ENCODE measurements at regions not wholly inside any gene's neighbourhood (a gene's known extent, or its start where the extent isn't known, plus 50 kb on each side); places are given as distances from the start of the nearest gene placed in this dataset.

DNA sequence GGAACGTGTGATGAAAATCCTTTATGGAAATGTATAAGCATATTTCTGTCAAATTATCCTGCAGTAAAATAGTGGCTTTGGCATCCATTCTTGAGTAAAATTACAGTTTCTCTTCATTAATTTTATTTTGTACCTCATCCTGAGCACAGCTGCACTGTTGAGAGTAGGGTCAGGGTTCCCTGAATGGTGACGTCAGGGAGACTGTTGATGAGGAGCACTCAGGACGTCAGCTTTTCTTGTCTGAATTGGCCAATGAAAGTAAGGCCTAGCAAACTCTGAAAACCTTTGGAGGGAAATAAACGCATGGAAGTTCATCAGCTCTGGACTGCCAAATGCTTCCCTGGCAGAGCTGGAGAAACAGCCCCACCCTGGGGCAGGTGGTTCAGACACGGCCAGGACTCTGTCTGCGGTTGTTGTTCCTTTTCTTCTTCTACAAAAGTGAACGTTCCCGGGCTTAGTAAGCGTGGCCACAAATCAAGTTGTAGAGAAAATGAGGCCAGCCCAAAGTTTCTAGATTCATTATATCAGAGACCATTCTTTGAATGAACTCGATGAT, 179.7 kb upstream of the EXOC2 start:
- TF ChIP-seq POLR2AphosphoS5 (IDR thresholded peaks at IDR 0.05; ENCODE audit: low read depth, low read length): no peak
- no peak for TF ChIP-seq TAF1 (IDR thresholded peaks at IDR 0.05; ENCODE audit: low read depth, low read length)
- no peak for TF ChIP-seq POLR2A (IDR thresholded peaks at IDR 0.05; ENCODE audit: low read depth, low read length)
